Mucosa of stomach (tissue), 1 donor: ENCODE measurements at regions not wholly inside any gene's neighbourhood (a gene's known extent, or its start where the extent isn't known, plus 50 kb on each side); places are given as distances from the start of the nearest gene placed in this dataset.
"Not testable (repeated sequence)": the region's sequence is repeated elsewhere in the genome, so short reads cannot be mapped to it uniquely, and the experiment has no call there.

Experiments
- H3K27me3 ChIP-seq: one replicate; pipeline ENCODE4 v1.7.0; 2013; ENCODE audit warnings: mild to moderate bottlenecking, low read length; ENCODE audit not compliant: control insufficient read depth, insufficient read depth
- H3K36me3 ChIP-seq: one replicate; pipeline ENCODE4 v1.7.0; 2013; ENCODE audit warnings: low read length; ENCODE audit not compliant: control insufficient read depth, insufficient read depth
- H3K4me1 ChIP-seq: one replicate; pipeline ENCODE4 v1.7.0; 2013; ENCODE audit warnings: mild to moderate bottlenecking, low read length; ENCODE audit not compliant: control insufficient read depth, insufficient read depth
- H3K4me3 ChIP-seq: one replicate; pipeline ENCODE4 v1.7.0; 2013; ENCODE audit warnings: low read length
- H3K9ac ChIP-seq: one replicate; pipeline ENCODE4 v1.7.0; 2013; ENCODE audit warnings: mild to moderate bottlenecking, low read length, moderate library complexity
- H3K9me3 ChIP-seq: one replicate; pipeline ENCODE4 v1.7.0; 2013; ENCODE audit warnings: mild to moderate bottlenecking, low read length, moderate library complexity; ENCODE audit not compliant: control insufficient read depth
- donor health status: Pancreatic carcinoma.

GRCh38 chr7:91440198-91440597 is 176.0 kb downstream of the FZD1 start:
- not testable (repeated sequence) for H3K9me3 ChIP-seq, H3K4me1 ChIP-seq, H3K4me3 ChIP-seq, H3K36me3 ChIP-seq, H3K9ac ChIP-seq, H3K27me3 ChIP-seq

- Histone ChIP-seq H3K36me3 (no peaks in the 10 kb centered on the region), H3K27me3 (no peaks in the 10 kb centered on the region), H3K9me3 (no peaks in the 10 kb centered on the region), H3K4me3 (no peak overlapping the region), H3K4me1 (no peaks in the 10 kb centered on the region), H3K9ac (no peak overlapping the region)
These were observed 179.6 kb downstream of the FZD1 start for GRCh38 chr7:91443862-91444261.

DNA sequence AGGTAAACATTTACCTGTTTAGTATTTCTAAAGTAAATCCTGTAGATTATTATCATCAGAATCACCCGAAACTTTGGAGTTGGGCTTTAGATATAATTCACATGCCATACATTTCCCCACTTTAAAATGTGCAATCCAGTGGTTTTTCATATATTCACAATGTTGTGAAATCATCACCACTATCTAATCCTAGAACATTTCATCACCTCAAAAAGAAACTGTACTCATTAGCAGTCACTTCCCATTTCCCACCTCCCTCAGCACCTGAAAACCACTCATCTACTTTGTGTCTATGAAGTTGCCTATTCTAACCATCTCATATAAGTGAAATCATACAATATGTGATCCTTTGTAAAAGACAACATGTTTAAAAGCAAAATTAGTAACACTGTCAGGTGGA is 182.6 kb downstream of the FZD1 start:
- Histone ChIP-seq H3K27me3 (no peaks in the 10 kb centered on the region), H3K9ac (no peak overlapping the region), H3K9me3 (no peaks in the 10 kb centered on the region), H3K36me3 (no peaks in the 10 kb centered on the region), H3K4me1 (no peaks in the 10 kb centered on the region), H3K4me3 (no peak overlapping the region)

- no peak overlapping the region for H3K4me3 ChIP-seq
- no peaks in the 10 kb centered on the region for H3K36me3 ChIP-seq
These were observed 191.2 kb downstream of the FZD1 start for GRCh38 chr7:91455411-91455810.

DNA sequence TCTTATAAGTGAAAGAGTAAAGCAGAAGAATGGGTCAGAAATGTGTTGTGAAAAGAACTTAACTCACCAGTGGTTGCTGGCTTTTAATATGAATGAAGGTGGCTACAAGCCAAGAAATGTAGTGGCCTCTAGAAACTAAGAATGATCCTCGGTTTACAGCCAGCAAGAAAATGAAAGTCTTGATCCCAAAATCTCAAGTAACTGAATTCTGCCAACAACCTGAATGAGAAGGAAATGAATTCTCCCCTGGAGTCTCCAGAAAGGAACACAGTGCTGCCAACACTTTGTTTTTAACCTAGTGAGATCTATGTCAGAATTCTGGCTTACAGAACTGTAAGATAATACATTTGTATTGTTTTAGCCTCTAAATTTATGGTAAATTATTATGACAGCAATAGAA is 193.0 kb downstream of the FZD1 start:
- Histone ChIP-seq H3K9me3 (no peaks in the 10 kb centered on the region), H3K9ac (no peak overlapping the region), H3K4me3 (no peak overlapping the region), H3K4me1 (no peaks in the 10 kb centered on the region), H3K27me3 (no peaks in the 10 kb centered on the region), H3K36me3 (no peaks in the 10 kb centered on the region)

More at GRCh38 chr7:91455411-91455810, 191.2 kb downstream of the FZD1 start:
- H3K27me3 ChIP-seq: no peaks in the 10 kb centered on the region
- H3K4me1 ChIP-seq: no peaks in the 10 kb centered on the region
- H3K9me3 ChIP-seq: no peaks in the 10 kb centered on the region
- no peak overlapping the region for H3K9ac ChIP-seq

DNA sequence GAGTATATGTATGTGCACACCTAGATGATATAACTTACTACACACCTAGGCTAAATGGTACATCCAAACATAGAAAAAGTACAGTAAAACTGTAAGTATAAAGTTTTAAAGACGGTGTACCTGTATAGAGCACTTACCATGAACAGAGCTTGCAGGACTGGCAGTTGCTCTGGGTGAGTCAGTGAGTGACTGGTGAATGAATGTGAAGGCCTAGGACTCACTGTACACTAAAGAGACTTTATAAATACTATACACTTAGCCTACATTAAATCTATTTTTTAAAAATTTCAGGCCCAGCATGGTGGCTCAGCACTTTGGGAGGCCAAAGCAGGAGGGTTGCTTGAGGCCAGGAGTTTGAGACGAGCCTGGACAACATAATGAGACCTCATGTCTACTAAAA is 195.3 kb downstream of the FZD1 start:
- Histone ChIP-seq H3K36me3 (no peaks in the 10 kb centered on the region), H3K27me3 (no peaks in the 10 kb centered on the region), H3K4me3 (no peak overlapping the region), H3K9ac (no peak overlapping the region), H3K4me1 (no peaks in the 10 kb centered on the region), H3K9me3 (no peaks in the 10 kb centered on the region)

DNA sequence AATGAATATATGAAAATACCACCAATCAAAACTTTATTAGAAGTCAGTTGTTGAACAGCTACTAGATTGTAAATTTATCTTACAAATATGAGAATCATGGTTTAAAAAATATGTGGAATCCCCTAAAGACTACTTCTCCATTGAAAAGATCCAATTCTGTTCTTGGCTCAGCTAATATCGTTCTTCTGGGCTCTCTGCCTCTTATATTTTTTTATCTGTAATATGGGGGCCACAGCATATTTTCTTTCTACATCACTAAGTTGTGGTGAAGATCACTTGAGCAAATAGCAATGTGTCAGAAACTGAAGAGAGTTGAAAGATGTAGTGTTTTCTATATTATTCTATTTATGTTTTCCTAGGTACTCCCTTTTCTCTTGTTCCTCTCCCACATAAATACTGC is 198.1 kb downstream of the FZD1 start:
- H3K36me3 ChIP-seq: no peaks in the 10 kb centered on the region
- no peaks in the 10 kb centered on the region for H3K27me3 ChIP-seq
- H3K4me3 ChIP-seq: no peak overlapping the region
- H3K9me3 ChIP-seq: no peaks in the 10 kb centered on the region
- H3K4me1 ChIP-seq: no peaks in the 10 kb centered on the region
- H3K9ac ChIP-seq: no peak overlapping the region

- Histone ChIP-seq H3K4me1 (no peaks in the 10 kb centered on the region), H3K36me3 (no peaks in the 10 kb centered on the region), H3K27me3 (no peaks in the 10 kb centered on the region), H3K4me3 (no peak overlapping the region), H3K9ac (no peak overlapping the region), H3K9me3 (no peaks in the 10 kb centered on the region)
These were observed 199.1 kb downstream of the FZD1 start for GRCh38 chr7:91463330-91463729.

- Histone ChIP-seq H3K27me3 (no peaks in the 10 kb centered on the region), H3K9ac (no peak overlapping the region), H3K4me3 (no peak overlapping the region), H3K36me3 (no peaks in the 10 kb centered on the region), H3K4me1 (no peaks in the 10 kb centered on the region), H3K9me3 (no peaks in the 10 kb centered on the region)
These were observed 201.4 kb downstream of the FZD1 start for GRCh38 chr7:91465595-91466061.

GRCh38 chr7:91468256-91468655 is 204.0 kb downstream of the FZD1 start:
- no peaks in the 10 kb centered on the region for H3K36me3 ChIP-seq

GRCh38 chr7:91473619-91474018 is 209.4 kb downstream of the FZD1 start:
- no peak overlapping the region for H3K9ac ChIP-seq
- H3K4me3 ChIP-seq: no peak overlapping the region
- H3K36me3 ChIP-seq: no peaks in the 10 kb centered on the region
- no peaks in the 10 kb centered on the region for H3K27me3 ChIP-seq
- no peaks in the 10 kb centered on the region for H3K4me1 ChIP-seq
- no peaks in the 10 kb centered on the region for H3K9me3 ChIP-seq

More at GRCh38 chr7:91468256-91468655, 204.0 kb downstream of the FZD1 start:
- no peaks in the 10 kb centered on the region for H3K27me3 ChIP-seq
- H3K4me1 ChIP-seq: no peaks in the 10 kb centered on the region
- no peak overlapping the region for H3K4me3 ChIP-seq
- no peak overlapping the region for H3K9ac ChIP-seq
- H3K9me3 ChIP-seq: no peaks in the 10 kb centered on the region

DNA sequence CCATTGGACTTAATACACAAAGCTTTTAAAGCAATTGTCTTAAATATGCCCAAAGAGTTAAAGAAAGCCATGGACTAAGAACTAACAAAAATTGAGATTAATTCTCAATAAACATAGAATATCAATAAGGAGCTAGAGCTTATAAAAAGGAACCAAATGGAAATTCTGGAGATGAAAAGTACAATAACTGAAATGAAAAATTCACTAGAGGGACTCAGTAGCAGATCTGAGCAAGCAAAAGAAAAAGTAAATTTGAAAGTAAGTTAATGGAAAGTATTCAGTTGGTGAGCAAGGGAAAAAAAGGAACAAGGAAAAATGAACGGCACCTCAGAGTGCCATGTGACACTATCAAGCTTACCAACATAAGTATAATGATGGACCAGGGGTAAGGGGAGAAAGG is 209.8 kb downstream of the FZD1 start:
- Histone ChIP-seq H3K9me3 (no peaks in the 10 kb centered on the region), H3K27me3 (no peaks in the 10 kb centered on the region), H3K36me3 (no peaks in the 10 kb centered on the region), H3K9ac (no peak overlapping the region), H3K4me3 (no peak overlapping the region), H3K4me1 (no peaks in the 10 kb centered on the region)

- H3K9ac ChIP-seq, H3K9me3 ChIP-seq: not testable (repeated sequence)
These were observed 216.2 kb downstream of the FZD1 start for GRCh38 chr7:91480470-91480869.

More at GRCh38 chr7:91480470-91480869, 216.2 kb downstream of the FZD1 start:
- H3K27me3 ChIP-seq, H3K4me3 ChIP-seq, H3K36me3 ChIP-seq, H3K4me1 ChIP-seq: not testable (repeated sequence)
